GM19438 (cell line): ENCODE measurements at regions not wholly inside any gene's neighbourhood (a gene's known extent, or its start where the extent isn't known, plus 50 kb on each side); places are given as distances from the start of the nearest gene placed in this dataset.
"Not testable (repeated sequence)": the region's sequence is repeated elsewhere in the genome, so short reads cannot be mapped to it uniquely, and the experiment has no call there.

Experiments used
- ATAC-seq: cut with Tn5 transposase; IDR thresholded peaks from one replicate; pipeline ENCODE4 v1.9.1; 2021; ENCODE audit warnings: low read depth; ENCODE audit not compliant: unreplicated experiment

- no peak for ATAC-seq
These were observed 463.9 kb upstream of the PROX1 start for GRCh38 chr1:213523781-213524398.

GRCh38 chr1:213526306-213526705 lies 461.5 kb upstream of the PROX1 start:
- no peak for ATAC-seq

- ATAC-seq = no peak
These were observed 457.0 kb upstream of the PROX1 start for GRCh38 chr1:213530611-213531320.

GRCh38 chr1:213531369-213532310 lies 456.1 kb upstream of the PROX1 start:
- no peak for ATAC-seq

- ATAC-seq = peak; percentile 56
These were observed 454.6 kb upstream of the PROX1 start for GRCh38 chr1:213533125-213533524.

- no peak for ATAC-seq
These were observed 452.1 kb upstream of the PROX1 start for GRCh38 chr1:213535679-213536078.

- ATAC-seq = no peak
These were observed 449.5 kb upstream of the PROX1 start for GRCh38 chr1:213538251-213538650.

- ATAC-seq = no peak
These were observed 448.3 kb upstream of the PROX1 start for GRCh38 chr1:213539464-213539863.

GRCh38 chr1:213541641-213542040 lies 446.1 kb upstream of the PROX1 start:
- no peak for ATAC-seq

GRCh38 chr1:213545181-213545580 lies 442.6 kb upstream of the PROX1 start:
- ATAC-seq = not testable (repeated sequence)

GRCh38 chr1:213549982-213550381 lies 437.8 kb upstream of the PROX1 start:
- ATAC-seq = no peak

- ATAC-seq = no peak
These were observed 437.0 kb upstream of the PROX1 start for GRCh38 chr1:213550804-213551203.

- no peak for ATAC-seq
These were observed 435.7 kb upstream of the PROX1 start for GRCh38 chr1:213552045-213552444.

GRCh38 chr1:213560226-213560625 lies 427.5 kb upstream of the PROX1 start:
- ATAC-seq = no peak

- ATAC-seq = no peak
These were observed 425.9 kb upstream of the PROX1 start for GRCh38 chr1:213561870-213562269.

- ATAC-seq = no peak
These were observed 423.5 kb upstream of the PROX1 start for GRCh38 chr1:213564215-213564659.

GRCh38 chr1:213568929-213569815 lies 418.6 kb upstream of the PROX1 start:
- ATAC-seq = no peak

- ATAC-seq = no peak
These were observed 418.0 kb upstream of the PROX1 start for GRCh38 chr1:213569816-213570150.

GRCh38 chr1:213570487-213570886 lies 417.3 kb upstream of the PROX1 start:
- ATAC-seq = no peak

- no peak for ATAC-seq
These were observed 416.4 kb upstream of the PROX1 start for GRCh38 chr1:213571419-213571818.
